PC-9 (cell line): ENCODE measurements at regions not wholly inside any gene's neighbourhood (a gene's known extent, or its start where the extent isn't known, plus 50 kb on each side); places are given as distances from the start of the nearest gene placed in this dataset.

Source experiments
- BruUV-seq: library from RNA; stranded (reverse); fragments of 400-500 nt; replicated peaks from 2 replicates; lab custom pipeline; 2021; lab: Mats Ljungman, UMichigan
- CTCF ChIA-PET: fragments of 300-600 bp; sonication (Branson Sonifier 250); formaldehyde crosslinking; loops from one replicate; lab custom pipeline; 2022; ENCODE audit warnings: antibody characterized with exemption; lab: Charles Lee
- POLR2A ChIA-PET: fragments of 300-600 bp; sonication (Branson Sonifier 250); formaldehyde crosslinking; loops from one replicate; lab custom pipeline; 2022; ENCODE audit warnings: antibody characterized with exemption; ENCODE audit not compliant: unreplicated experiment; lab: Charles Lee
- DNase-seq, 2 experiments: peaks; one replicate each; pipeline versions ENCODE4 v3.0.0 to v3.0.0-alpha.2; 2015 to 2022; ENCODE audit warnings: mixed read lengths in 1 of 2
- H2AFZ ChIP-seq: fragments of 200-600 bp; sonication (generic); 2 replicates; pipeline ENCODE4 v1.8.1; 2017; ENCODE audit warnings: antibody characterized with exemption
- H3F3A ChIP-seq: fragments of 200-600 bp; sonication (generic); 2 replicates; pipeline ENCODE4 v1.8.1; 2017; ENCODE audit warnings: antibody characterized with exemption, mild to moderate bottlenecking, low read depth; ENCODE audit not compliant: insufficient read depth
- H3K27ac ChIP-seq: fragments of 200-600 bp; sonication (generic); 2 replicates; pipeline ENCODE4 v1.6.1; 2016; ENCODE audit warnings: mixed run types
- H3K27me3 ChIP-seq: fragments of 200-600 bp; sonication (generic); 2 replicates; pipeline ENCODE4 v1.6.1; 2016; ENCODE audit warnings: low read depth, mixed run types; ENCODE audit not compliant: insufficient read depth
- H3K36me3 ChIP-seq: fragments of 200-600 bp; sonication (generic); 2 replicates; pipeline ENCODE4 v1.6.1; 2016; ENCODE audit warnings: low read depth, mixed run types
- H3K4me1 ChIP-seq: fragments of 200-600 bp; sonication (generic); replicated peaks from 2 replicates; pipeline ENCODE4 v1.6.1; 2016; ENCODE audit warnings: mixed run types; ENCODE audit not compliant: insufficient read depth
- H3K4me2 ChIP-seq: fragments of 200-600 bp; sonication (generic); 2 replicates; pipeline ENCODE4 v1.6.1; 2017; ENCODE audit warnings: mixed run types
- H3K4me3 ChIP-seq: fragments of 200-600 bp; sonication (generic); 2 replicates; pipeline ENCODE4 v1.6.1; 2016; ENCODE audit warnings: mixed run types
- H3K79me2 ChIP-seq: fragments of 200-600 bp; sonication (generic); 2 replicates; pipeline ENCODE4 v1.6.1; 2017; ENCODE audit warnings: low read depth, mixed run types
- H3K9me2 ChIP-seq: fragments of 200-600 bp; sonication (generic); 2 replicates; pipeline ENCODE4 v1.8.1; 2017; ENCODE audit warnings: mild to moderate bottlenecking; ENCODE audit not compliant: insufficient read depth
- H3K9me3 ChIP-seq: fragments of 200-600 bp; sonication (generic); 2 replicates; pipeline ENCODE4 v1.8.1; 2016; ENCODE audit warnings: low read depth; ENCODE audit not compliant: insufficient read depth
- H4K20me1 ChIP-seq: fragments of 200-600 bp; sonication (generic); 2 replicates; pipeline ENCODE4 v1.8.1; 2017; ENCODE audit not compliant: insufficient read depth
- CTCF ChIP-seq: fragments of 200-600 bp; sonication (generic); conservative IDR thresholded peaks from 2 replicates; pipeline ENCODE4 v1.6.1; 2017; ENCODE audit warnings: mixed run types, antibody characterized with exemption, mild to moderate bottlenecking, moderate library complexity
- EZH2 ChIP-seq: fragments of 200-600 bp; sonication (generic); IDR thresholded peaks from 2 replicates; pipeline ENCODE4 v1.8.0; 2017; ENCODE audit warnings: antibody characterized with exemption, low read depth
- intact Hi-C: fragments of 100-400 bp; cut with micrococcal nuclease; formaldehyde crosslinking; loops from one replicate; pipeline ENCODE4 v1.10.0; 2022; ENCODE audit not compliant: unreplicated experiment

GRCh38 chr10:128536259-128536658, 410.0 kb upstream of the MKI67 start:
- Histone ChIP-seq H3K36me3 (no peaks in the 10 kb centered on the region), H2AFZ (no peak overlapping the region), H3F3A (no peaks in the 10 kb centered on the region), H3K27ac (no peak overlapping the region), H3K9me2 (no peaks in the 10 kb centered on the region), H3K79me2 (no peaks in the 10 kb centered on the region), H3K9me3 (no peaks in the 10 kb centered on the region), H4K20me1 (no peaks in the 10 kb centered on the region), H3K4me1 (no peaks in the 10 kb centered on the region), H3K4me3 (no peak overlapping the region), H3K4me2 (no peak overlapping the region), H3K27me3 (peaks cover 28% of the 10 kb centered on the region)
- ChIA-PET CTCF (no interaction called here), POLR2A (no interaction called here)
- no peak for DNase-seq
- no TSS peak for BruUV-seq
- TF ChIP-seq EZH2 (no peak), CTCF (no peak)
- intact Hi-C loops: no loop called here

GRCh38 chr10:128537834-128538330, 411.7 kb upstream of the MKI67 start:
- intact Hi-C loops: no loop called here
- no peak for DNase-seq
- Histone ChIP-seq H3K4me3 (no peak overlapping the region), H3K79me2 (no peaks in the 10 kb centered on the region), H3K9me2 (no peaks in the 10 kb centered on the region), H2AFZ (no peak overlapping the region), H3K36me3 (no peaks in the 10 kb centered on the region), H3K27me3 (peaks cover 37% of the 10 kb centered on the region), H3K4me1 (no peaks in the 10 kb centered on the region), H3K4me2 (no peak overlapping the region), H3K9me3 (no peaks in the 10 kb centered on the region), H4K20me1 (no peaks in the 10 kb centered on the region), H3K27ac (no peak overlapping the region), H3F3A (no peaks in the 10 kb centered on the region)
- POLR2A ChIA-PET: no interaction called here
- no TSS peak for BruUV-seq
- TF ChIP-seq CTCF (no peak), EZH2 (no peak)
- CTCF ChIA-PET: no interaction called here

- POLR2A ChIA-PET: no interaction called here
- H3K27me3 ChIP-seq: peaks cover 40% of the 10 kb centered on the region
- H2AFZ ChIP-seq: no peak overlapping the region
- CTCF ChIA-PET: no interaction called here
- no peak for DNase-seq
- H3K4me1 ChIP-seq: no peaks in the 10 kb centered on the region
- H4K20me1 ChIP-seq: no peaks in the 10 kb centered on the region
- no peak overlapping the region for H3K4me2 ChIP-seq
- no peaks in the 10 kb centered on the region for H3K79me2 ChIP-seq
- no peak overlapping the region for H3K27ac ChIP-seq
- H3K9me3 ChIP-seq: no peaks in the 10 kb centered on the region
- no peak overlapping the region for H3K4me3 ChIP-seq
- intact Hi-C loops: no loop called here
- no peaks in the 10 kb centered on the region for H3K9me2 ChIP-seq
- H3F3A ChIP-seq: no peaks in the 10 kb centered on the region
- TF ChIP-seq CTCF: no peak
- no peak for TF ChIP-seq EZH2
- no TSS peak for BruUV-seq
- H3K36me3 ChIP-seq: no peaks in the 10 kb centered on the region
Observed at GRCh38 chr10:128538671-128539070, 412.4 kb upstream of the MKI67 start.
